BE2C (cell line): ENCODE measurements at regions not wholly inside any gene's neighbourhood (a gene's known extent, or its start where the extent isn't known, plus 50 kb on each side); places are given as distances from the start of the nearest gene placed in this dataset.

ENCODE experiments used
- DNase-seq: peaks from one replicate; pipeline ENCODE4 v3.0.0-alpha.2; 2020
- H3K27me3 ChIP-seq: fragments of 250-450 bp; sonication (Bioruptor Pico); 2 replicates; pipeline ENCODE4 v1.5.1; 2020; ENCODE audit warnings: mild to moderate bottlenecking
- H3K36me3 ChIP-seq: fragments of 250-450 bp; sonication (Bioruptor Pico); 2 replicates; pipeline ENCODE4 v1.5.1; 2020; ENCODE audit warnings: mild to moderate bottlenecking
- H3K4me1 ChIP-seq: fragments of 250-450 bp; sonication (Bioruptor Pico); 2 replicates; pipeline ENCODE4 v1.5.1; 2020
- H3K4me3 ChIP-seq: 2 replicates; pipeline ENCODE4 v1.5.1; 2011; ENCODE audit warnings: low read depth, low read length
- H3K9me3 ChIP-seq: fragments of 250-450 bp; sonication (Bioruptor Pico); 2 replicates; pipeline ENCODE4 v1.5.1; 2020
- TF ChIP-seq, protein P1 (sequence below): IDR thresholded peaks from 2 replicates; pipeline ENCODE4 v1.5.1; 2012; ENCODE audit warnings: mild to moderate bottlenecking, low read depth, low read length

DNA sequence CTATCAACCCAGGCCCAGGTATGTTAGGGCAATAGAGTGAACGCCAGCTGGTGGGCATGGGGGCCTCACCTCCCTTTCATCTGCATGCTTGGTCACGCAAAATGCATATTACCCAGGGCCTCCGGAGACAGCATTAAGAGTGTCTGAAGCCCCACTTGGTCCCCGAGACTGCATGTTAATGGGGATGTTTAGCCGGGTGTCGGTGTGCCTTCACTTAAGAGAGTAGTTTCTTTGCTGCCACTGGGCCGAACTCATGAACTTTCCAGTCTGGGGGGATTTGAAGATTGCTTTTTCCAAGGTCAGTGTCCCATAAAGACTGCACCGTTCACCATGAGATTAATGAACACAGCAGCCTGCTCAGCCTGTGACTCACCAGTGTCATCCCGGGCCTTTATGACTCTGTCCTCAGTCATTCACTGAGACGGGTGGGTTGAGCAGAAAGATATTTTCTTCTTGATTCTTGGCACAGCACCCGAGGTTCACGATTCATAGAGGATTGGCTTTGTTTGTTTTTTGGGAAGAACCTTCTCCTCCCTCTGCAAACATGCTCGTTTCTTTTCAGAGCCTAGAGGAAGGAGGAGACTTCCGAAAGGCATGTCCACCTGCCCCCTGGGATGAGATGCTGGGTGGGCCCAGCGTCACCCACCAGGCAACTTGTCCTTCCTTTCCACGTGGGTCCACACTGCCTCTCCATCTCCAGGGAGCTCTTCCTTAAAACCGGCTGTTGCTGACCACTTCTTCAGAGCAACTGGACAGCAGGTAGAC, 199.1 kb downstream of the GLI2 start:
- Histone ChIP-seq H3K27me3 (no peaks in the 10 kb centered on the region), H3K4me3 (no peak overlapping the region), H3K36me3 (no peaks in the 10 kb centered on the region), H3K4me1 (peaks cover 20% of the 10 kb centered on the region), H3K9me3 (no peaks in the 10 kb centered on the region)
- TF ChIP-seq, protein P1, sequence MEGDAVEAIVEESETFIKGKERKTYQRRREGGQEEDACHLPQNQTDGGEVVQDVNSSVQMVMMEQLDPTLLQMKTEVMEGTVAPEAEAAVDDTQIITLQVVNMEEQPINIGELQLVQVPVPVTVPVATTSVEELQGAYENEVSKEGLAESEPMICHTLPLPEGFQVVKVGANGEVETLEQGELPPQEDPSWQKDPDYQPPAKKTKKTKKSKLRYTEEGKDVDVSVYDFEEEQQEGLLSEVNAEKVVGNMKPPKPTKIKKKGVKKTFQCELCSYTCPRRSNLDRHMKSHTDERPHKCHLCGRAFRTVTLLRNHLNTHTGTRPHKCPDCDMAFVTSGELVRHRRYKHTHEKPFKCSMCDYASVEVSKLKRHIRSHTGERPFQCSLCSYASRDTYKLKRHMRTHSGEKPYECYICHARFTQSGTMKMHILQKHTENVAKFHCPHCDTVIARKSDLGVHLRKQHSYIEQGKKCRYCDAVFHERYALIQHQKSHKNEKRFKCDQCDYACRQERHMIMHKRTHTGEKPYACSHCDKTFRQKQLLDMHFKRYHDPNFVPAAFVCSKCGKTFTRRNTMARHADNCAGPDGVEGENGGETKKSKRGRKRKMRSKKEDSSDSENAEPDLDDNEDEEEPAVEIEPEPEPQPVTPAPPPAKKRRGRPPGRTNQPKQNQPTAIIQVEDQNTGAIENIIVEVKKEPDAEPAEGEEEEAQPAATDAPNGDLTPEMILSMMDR = no peak
- no peak for DNase-seq

DNA sequence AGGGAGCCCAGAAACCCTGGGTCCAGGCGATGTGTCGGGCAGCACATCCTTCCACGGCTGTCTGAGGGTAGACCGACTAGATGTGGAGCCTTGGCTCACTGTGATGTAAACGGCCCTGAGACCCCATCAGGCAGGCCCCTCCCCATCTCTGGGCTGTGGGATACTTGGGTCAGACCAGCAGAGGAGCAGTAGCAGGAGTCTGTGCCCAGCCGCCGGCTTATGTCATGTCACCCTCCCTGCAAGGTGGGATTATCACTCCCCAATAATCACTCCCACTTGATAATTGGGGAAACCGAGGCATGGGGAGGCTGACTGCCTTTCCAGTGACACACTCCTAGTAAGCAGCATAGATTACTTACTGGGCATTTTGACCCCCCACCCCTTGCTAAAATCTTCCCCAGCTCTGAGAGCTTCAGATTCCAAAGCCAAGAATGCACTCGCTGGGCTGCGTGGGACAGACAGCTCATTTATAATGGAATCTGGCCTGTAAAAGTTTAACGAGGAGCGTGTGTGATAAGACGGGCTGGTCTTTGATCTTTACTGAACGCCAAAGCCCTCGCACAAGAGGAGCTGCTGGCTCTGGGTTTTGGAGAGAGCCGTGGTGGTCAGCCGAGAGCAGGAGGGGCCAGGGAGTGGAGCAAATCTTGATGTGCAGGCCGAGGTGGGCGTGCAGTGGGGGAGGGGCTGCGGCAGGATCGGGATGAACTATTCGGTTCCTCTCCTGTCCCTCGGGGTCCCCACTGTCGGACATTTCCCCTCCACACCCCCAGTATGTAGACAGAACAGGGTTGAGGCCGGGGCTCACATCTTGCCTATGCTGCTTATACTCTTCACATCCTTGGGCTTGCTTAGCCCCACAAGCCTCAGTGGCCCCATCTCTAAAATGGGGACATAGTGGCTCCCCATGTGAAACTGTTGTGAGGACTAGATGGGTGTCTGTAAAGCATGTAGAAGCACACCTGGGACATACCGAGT, 200.0 kb downstream of the GLI2 start:
- Histone ChIP-seq H3K9me3 (no peaks in the 10 kb centered on the region), H3K4me1 (peaks cover 29% of the 10 kb centered on the region), H3K4me3 (no peak overlapping the region), H3K27me3 (no peaks in the 10 kb centered on the region), H3K36me3 (no peaks in the 10 kb centered on the region)
- TF ChIP-seq, protein P1 = no peak
- no peak for DNase-seq

DNA sequence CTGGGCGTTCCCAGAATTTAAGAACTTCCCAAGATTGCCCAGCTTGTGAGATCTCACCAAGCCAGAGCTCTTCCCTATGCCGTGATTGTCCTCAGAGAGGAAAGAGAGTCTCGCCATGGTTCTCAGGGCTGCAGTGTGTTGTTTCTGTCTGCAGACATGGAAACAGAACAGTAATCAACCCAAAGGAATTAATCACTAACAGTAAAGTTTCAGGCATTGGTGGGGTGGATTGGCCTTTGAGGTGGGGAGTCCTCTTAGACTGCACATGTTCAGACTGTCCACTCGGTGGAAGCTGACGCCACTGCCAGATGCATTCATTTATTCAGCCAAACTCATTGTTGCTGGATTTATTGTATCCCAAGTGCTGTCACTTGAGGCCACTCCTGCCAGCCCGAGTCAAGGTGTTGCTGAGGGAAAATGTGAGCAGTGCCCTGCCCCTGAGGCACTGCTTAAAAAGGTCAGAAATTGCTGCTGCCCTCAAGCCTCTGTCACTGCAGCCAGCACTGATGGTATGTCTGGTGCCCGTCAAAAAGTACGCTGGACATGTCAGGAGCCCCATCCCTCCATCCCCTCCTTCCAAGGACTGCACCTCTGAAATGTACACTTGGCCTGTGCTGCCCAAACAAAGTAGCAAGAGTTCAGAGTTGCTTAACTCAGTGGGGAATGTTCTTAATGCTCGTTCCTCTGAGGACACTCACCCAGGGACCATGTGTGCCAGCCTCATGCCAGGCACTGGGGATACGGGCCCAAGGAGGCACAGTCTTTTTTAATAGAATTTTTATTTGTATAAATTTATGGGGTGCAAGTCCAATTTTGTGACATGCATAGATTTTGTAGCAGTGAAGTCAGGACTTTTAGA, 201.0 kb downstream of the GLI2 start:
- TF ChIP-seq, protein P1 = no peak
- peaks cover 36% of the 10 kb centered on the region for H3K4me1 ChIP-seq
- H3K9me3 ChIP-seq = no peaks in the 10 kb centered on the region
- H3K4me3 ChIP-seq = no peak overlapping the region
- DNase-seq = no peak
- no peaks in the 10 kb centered on the region for H3K36me3 ChIP-seq
- no peaks in the 10 kb centered on the region for H3K27me3 ChIP-seq

DNA sequence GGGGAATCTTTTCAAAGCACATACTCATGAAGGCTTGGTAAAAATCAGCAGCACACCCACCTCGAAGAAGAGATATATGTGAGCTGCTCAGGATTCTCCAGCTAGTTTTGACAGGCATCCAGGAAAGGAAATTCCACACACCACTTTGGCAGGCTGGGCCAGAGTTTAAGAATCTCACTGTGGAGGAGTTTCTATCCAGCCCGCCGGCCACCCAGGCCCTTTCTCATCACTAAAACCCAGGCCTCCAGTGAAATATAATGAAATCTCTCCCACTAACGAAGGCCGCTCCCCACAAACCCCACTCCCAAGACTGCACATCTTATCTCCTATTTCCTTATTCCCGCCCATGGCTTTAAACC, 202.0 kb downstream of the GLI2 start:
- no peaks in the 10 kb centered on the region for H3K9me3 ChIP-seq
- peaks cover 37% of the 10 kb centered on the region for H3K4me1 ChIP-seq
- no peak for DNase-seq

DNA sequence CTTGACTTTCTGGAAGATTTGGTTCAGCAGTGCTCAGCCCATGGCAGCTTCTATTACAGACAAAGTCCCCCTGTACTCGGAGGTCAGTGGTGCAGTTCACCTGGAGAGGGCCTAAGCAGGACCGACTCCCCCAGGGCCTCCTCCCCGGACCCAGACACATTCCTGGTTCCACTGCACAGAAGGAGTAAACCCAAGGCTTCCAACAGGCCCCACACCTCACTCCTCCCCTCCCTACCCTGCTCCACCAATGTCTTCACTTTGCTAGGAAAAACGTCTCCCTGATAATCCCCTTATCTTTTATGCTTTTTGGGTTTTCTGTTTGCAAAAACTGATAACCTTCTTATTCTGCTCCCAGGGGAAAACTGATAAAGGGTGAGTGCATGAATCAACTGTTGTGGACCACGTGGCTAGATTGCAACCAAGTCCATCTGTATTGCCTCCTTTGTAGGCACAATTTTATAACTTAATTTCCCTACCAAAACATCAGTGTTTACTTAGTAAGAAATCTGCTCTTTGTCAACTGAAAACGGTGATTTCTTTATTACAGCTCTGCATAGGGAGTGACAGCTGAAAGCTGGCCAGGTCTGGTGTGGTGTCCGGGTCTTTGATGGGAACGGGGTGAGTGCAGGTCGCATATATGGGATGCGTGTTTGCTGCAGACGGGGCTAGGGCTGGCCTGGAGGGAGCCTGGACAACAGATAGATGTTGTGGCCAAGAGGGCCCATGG, 202.5 kb downstream of the GLI2 start:
- Histone ChIP-seq H3K4me3 (no peak overlapping the region), H3K36me3 (no peaks in the 10 kb centered on the region), H3K27me3 (no peaks in the 10 kb centered on the region), H3K4me1 (peaks cover 37% of the 10 kb centered on the region), H3K9me3 (no peaks in the 10 kb centered on the region)
- TF ChIP-seq, protein P1 = no peak
- peak; percentile 86 for DNase-seq

More for the DNA sequence above, 202.0 kb downstream of the GLI2 start:
- no peaks in the 10 kb centered on the region for H3K27me3 ChIP-seq
- H3K4me3 ChIP-seq = no peak overlapping the region
- no peaks in the 10 kb centered on the region for H3K36me3 ChIP-seq
- TF ChIP-seq, protein P1 = no peak
